HEK293T (cell line): ENCODE measurements at regions not wholly inside any gene's neighbourhood (a gene's known extent, or its start where the extent isn't known, plus 50 kb on each side); places are given as distances from the start of the nearest gene placed in this dataset.

Experiments used
- FOXK2 ChIP-seq: fragments of 450-650 bp; IDR thresholded peaks from 2 replicates; pipeline ENCODE4 v1.6.1; 2016; ENCODE audit warnings: mild to moderate bottlenecking
- TARDBP ChIP-seq: fragments of 450-650 bp; IDR thresholded peaks from 2 replicates; pipeline ENCODE4 v1.6.1; 2016

DNA sequence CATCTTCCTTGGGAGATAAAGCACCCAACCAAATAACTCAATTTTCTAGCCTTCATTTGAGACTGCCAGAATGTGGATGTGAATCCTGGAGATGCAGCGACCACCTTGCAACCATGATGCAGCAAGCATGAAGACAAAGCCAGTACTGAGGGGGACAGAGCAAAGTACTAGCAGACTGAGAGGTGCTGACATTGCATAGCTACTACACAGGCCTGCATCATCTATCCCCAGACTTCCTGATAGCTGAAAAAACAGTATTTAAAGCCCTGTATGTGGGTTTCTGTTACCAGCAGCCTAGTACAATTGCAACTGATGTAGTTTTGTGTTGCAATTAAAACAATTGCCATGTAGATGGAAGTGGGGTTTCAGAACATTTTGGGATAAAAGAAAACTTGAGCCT is 146.3 kb upstream of the VEPH1 start:
- TF ChIP-seq TARDBP (no peak), FOXK2 (no peak)
